Endothelial cell of umbilical vein (primary cell): ENCODE measurements at regions not wholly inside any gene's neighbourhood (a gene's known extent, or its start where the extent isn't known, plus 50 kb on each side); places are given as distances from the start of the nearest gene placed in this dataset.

Experiments
- BruUV-seq: library from RNA; stranded (reverse); fragments of 400-500 nt; replicated peaks from 2 replicates; lab custom pipeline; 2021; lab: Mats Ljungman, UMichigan
- CTCF ChIA-PET: fragments of 300-600, 350-600 bp; sonication (Branson Sonifier 250); formaldehyde crosslinking; loops from one replicate; lab custom pipeline; 2021; ENCODE audit warnings: antibody characterized with exemption, inconsistent platforms; lab: Charles Lee
- POLR2A ChIA-PET: fragments of 300-600, 350-600 bp; sonication (Branson Sonifier 250); formaldehyde crosslinking; loops from one replicate; lab custom pipeline; 2021; ENCODE audit warnings: antibody characterized with exemption, inconsistent platforms; lab: Charles Lee
- DNase-seq: peaks from one replicate; pipeline ENCODE4 v3.0.0-alpha.2; 2011; ENCODE audit warnings: low read depth, low spot score
- FAIRE-seq: peaks from 2 replicates; lab custom pipeline; 2011; peaks lifted over from hg19 to GRCh38; lab: Jason Lieb, UNC
- H2AFZ ChIP-seq: 2 replicates; pipeline ENCODE4 v1.6.0; 2012; ENCODE audit warnings: low read depth, low read length, control low read depth, inconsistent platforms
- H3K27ac ChIP-seq: 2 replicates; pipeline ENCODE4 v1.5.1; 2011; ENCODE audit warnings: low read depth, mild to moderate bottlenecking, control low read depth, low read length, moderate library complexity; ENCODE audit not compliant: insufficient read depth
- H3K27me3 ChIP-seq, 2 experiments: 2 replicates each; pipeline versions ENCODE4 v1.6.0 to v1.6.1; 2011; ENCODE audit warnings: low read length in 2 of 2, mixed read lengths in 1 of 2; ENCODE audit not compliant: control insufficient read depth in 2 of 2, insufficient read depth in 2 of 2
- H3K36me3 ChIP-seq, 2 experiments: 2 replicates in 1 of 2; 3 replicates in 1 of 2; pipeline ENCODE4 v1.5.1; 2011; ENCODE audit warnings: low read length in 2 of 2, mild to moderate bottlenecking in 1 of 2, moderate library complexity in 1 of 2; ENCODE audit not compliant: control insufficient read depth in 2 of 2, insufficient read depth in 2 of 2; ENCODE audit errors: extremely low read depth in 1 of 2
- H3K4me1 ChIP-seq: 3 replicates; pipeline ENCODE4 v1.5.1; 2011; ENCODE audit warnings: mild to moderate bottlenecking, low read length; ENCODE audit not compliant: control insufficient read depth, insufficient read depth; ENCODE audit errors: extremely low read depth
- H3K4me2 ChIP-seq: 2 replicates; pipeline ENCODE4 v1.6.1; 2011; ENCODE audit warnings: low read length, control low read depth, mixed read lengths; ENCODE audit not compliant: insufficient read depth
- H3K4me3 ChIP-seq, 3 experiments: fragments of 200-600 bp in 1 of 3; sonication (generic), shearing (Covaris generic) in 1 of 3; replicated peaks in 1 of 3; 2 replicates each; pipeline ENCODE4 v1.5.1; 2011 to 2016; ENCODE audit warnings: control low read depth in 3 of 3, low read length in 3 of 3, mild to moderate bottlenecking in 2 of 3, inconsistent platforms in 1 of 3, low read depth in 1 of 3, moderate library complexity in 1 of 3; ENCODE audit not compliant: insufficient read depth in 1 of 3
- H3K79me2 ChIP-seq: 2 replicates; pipeline ENCODE4 v1.6.0; 2012; ENCODE audit warnings: low read length, inconsistent platforms; ENCODE audit not compliant: control insufficient read depth, insufficient read depth
- H3K9ac ChIP-seq: replicated peaks from 2 replicates; pipeline ENCODE3; 2011; ENCODE audit warnings: low read length, control low read depth; ENCODE audit not compliant: insufficient read depth; ENCODE audit errors: extremely low read depth
- H3K9me1 ChIP-seq: replicated peaks from 3 replicates; pipeline ENCODE4 v1.6.0; 2011; ENCODE audit warnings: mild to moderate bottlenecking, low read length; ENCODE audit not compliant: control insufficient read depth, insufficient read depth; ENCODE audit errors: extremely low read depth
- H3K9me3 ChIP-seq: replicated peaks from 2 replicates; pipeline ENCODE4 v1.5.1; 2012; ENCODE audit warnings: low read length, inconsistent platforms; ENCODE audit not compliant: control insufficient read depth, insufficient read depth
- H4K20me1 ChIP-seq: replicated peaks from 2 replicates; pipeline ENCODE3; 2011; ENCODE audit warnings: mild to moderate bottlenecking, low read length; ENCODE audit not compliant: control insufficient read depth, insufficient read depth; ENCODE audit errors: extremely low read depth
- EZH2 ChIP-seq: IDR thresholded peaks from 2 replicates; pipeline ENCODE4 v1.6.1; 2012; ENCODE audit warnings: borderline replicate concordance, low read depth, mild to moderate bottlenecking, moderate library complexity, low read length, inconsistent platforms; ENCODE audit not compliant: severe bottlenecking
- FOS ChIP-seq: IDR thresholded peaks from 2 replicates; pipeline ENCODE4 v1.6.1; 2011; ENCODE audit warnings: mild to moderate bottlenecking, low read length, moderate library complexity, borderline replicate concordance; ENCODE audit not compliant: insufficient read depth
- GATA2 ChIP-seq: IDR thresholded peaks from 2 replicates; pipeline ENCODE4 v1.7.0; 2011; ENCODE audit warnings: low read depth, mild to moderate bottlenecking, moderate library complexity, mixed read lengths, low read length; ENCODE audit not compliant: insufficient read length, insufficient read depth
- JUN ChIP-seq: IDR thresholded peaks from 2 replicates; pipeline ENCODE4 v1.6.1; 2011; ENCODE audit warnings: borderline replicate concordance, low read depth; ENCODE audit not compliant: insufficient read length, insufficient read depth
- MYC ChIP-seq: IDR thresholded peaks from one replicate; pipeline ENCODE4 v1.6.1; 2011; ENCODE audit warnings: mild to moderate bottlenecking, low read depth, low read length
- POLR2A ChIP-seq: IDR thresholded peaks from 2 replicates; pipeline ENCODE4 v1.6.1; 2012; ENCODE audit warnings: low read depth, mild to moderate bottlenecking, control low read depth, low read length
- POLR2AphosphoS5 ChIP-seq: IDR thresholded peaks from 2 replicates; pipeline ENCODE4 v1.6.1; 2012; ENCODE audit warnings: low read depth, mild to moderate bottlenecking, control low read depth, low read length, moderate library complexity; ENCODE audit not compliant: insufficient read depth
- dilution Hi-C: fragments of 300-500 bp; cut with MboI; formaldehyde crosslinking; loops from one replicate; pipeline ENCODE4 v1.15.0; 2019; ENCODE audit warnings: low sequenced_read_pairs; ENCODE audit not compliant: extremely low pct_ligation_motif_present
- intact Hi-C: fragments of 100-400 bp; cut with micrococcal nuclease; formaldehyde crosslinking; loops from one replicate; pipeline ENCODE4 v1.10.0; 2022
- TF ChIP-seq, protein P1 (sequence below): IDR thresholded peaks from 2 replicates; pipeline ENCODE4 v1.6.1; 2011; ENCODE audit not compliant: insufficient read depth, insufficient read length
- TF ChIP-seq, protein P2 (sequence below), 2 donors: IDR thresholded peaks; 1 replicate in 1 of 2; 2 replicates in 1 of 2; pipeline ENCODE4 v1.5.1; 2011; ENCODE audit warnings: low read length in 2 of 2, mild to moderate bottlenecking in 2 of 2, moderate library complexity in 2 of 2, control low read depth in 1 of 2, inconsistent platforms in 1 of 2, low read depth in 1 of 2; ENCODE audit not compliant: insufficient read depth in 1 of 2; ENCODE audit errors: extremely low read depth in 1 of 2

- ChIA-PET CTCF (interaction anchor here (0.6 to 2.9 kb wide), 28 partner anchors 9 to 465 kb away, joined by 3 to 27 read pairs (median 5); no protein-coding TSS in a partner anchor), POLR2A (no interaction called here)
- no peak overlapping the region for H3K9ac ChIP-seq
- H2AFZ ChIP-seq, result no peak overlapping the region
- TF ChIP-seq, protein P1, sequence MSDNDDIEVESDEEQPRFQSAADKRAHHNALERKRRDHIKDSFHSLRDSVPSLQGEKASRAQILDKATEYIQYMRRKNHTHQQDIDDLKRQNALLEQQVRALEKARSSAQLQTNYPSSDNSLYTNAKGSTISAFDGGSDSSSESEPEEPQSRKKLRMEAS, result no peak
- TF ChIP-seq MYC (no peak), POLR2A (no peak), JUN (no peak), POLR2AphosphoS5 (no peak), GATA2 (peak; percentile 25), EZH2 (no peak), FOS (no peak)
- TF ChIP-seq, protein P2, sequence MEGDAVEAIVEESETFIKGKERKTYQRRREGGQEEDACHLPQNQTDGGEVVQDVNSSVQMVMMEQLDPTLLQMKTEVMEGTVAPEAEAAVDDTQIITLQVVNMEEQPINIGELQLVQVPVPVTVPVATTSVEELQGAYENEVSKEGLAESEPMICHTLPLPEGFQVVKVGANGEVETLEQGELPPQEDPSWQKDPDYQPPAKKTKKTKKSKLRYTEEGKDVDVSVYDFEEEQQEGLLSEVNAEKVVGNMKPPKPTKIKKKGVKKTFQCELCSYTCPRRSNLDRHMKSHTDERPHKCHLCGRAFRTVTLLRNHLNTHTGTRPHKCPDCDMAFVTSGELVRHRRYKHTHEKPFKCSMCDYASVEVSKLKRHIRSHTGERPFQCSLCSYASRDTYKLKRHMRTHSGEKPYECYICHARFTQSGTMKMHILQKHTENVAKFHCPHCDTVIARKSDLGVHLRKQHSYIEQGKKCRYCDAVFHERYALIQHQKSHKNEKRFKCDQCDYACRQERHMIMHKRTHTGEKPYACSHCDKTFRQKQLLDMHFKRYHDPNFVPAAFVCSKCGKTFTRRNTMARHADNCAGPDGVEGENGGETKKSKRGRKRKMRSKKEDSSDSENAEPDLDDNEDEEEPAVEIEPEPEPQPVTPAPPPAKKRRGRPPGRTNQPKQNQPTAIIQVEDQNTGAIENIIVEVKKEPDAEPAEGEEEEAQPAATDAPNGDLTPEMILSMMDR (IDR thresholded peaks at IDR 0.05; ENCODE audit: extremely low read depth in 1 of 2, insufficient read depth in 1 of 2, low read depth in 1 of 2, low read length in 2 of 2), result peak; percentile 48 to 64
- intact Hi-C loops (no loop called here), dilution Hi-C loops (no loop called here)
- H4K20me1 ChIP-seq, result no peaks in the 10 kb centered on the region
- no peaks in the 10 kb centered on the region for H3K9me3 ChIP-seq
- FAIRE-seq (peak; percentile 44), DNase-seq (peak; percentile 25)
- H3K4me1 ChIP-seq, result no peaks in the 10 kb centered on the region
- H3K9me1 ChIP-seq, result no peaks in the 10 kb centered on the region
- no peaks in the 10 kb centered on the region for H3K36me3 ChIP-seq
- no peak overlapping the region for H3K4me3 ChIP-seq
- no peaks in the 10 kb centered on the region for H3K79me2 ChIP-seq
- H3K4me2 ChIP-seq, result no peak overlapping the region
- peaks cover 5 to 19% of the 10 kb centered on the region in 2 experiments for H3K27me3 ChIP-seq
- no peak overlapping the region for H3K27ac ChIP-seq
- BruUV-seq, result no TSS peak
Measured at GRCh38 chr14:22112004-22112403, 438.4 kb upstream of the OR4E1 start.
